HEK293 (cell line): ENCODE measurements at regions not wholly inside any gene's neighbourhood (a gene's known extent, or its start where the extent isn't known, plus 50 kb on each side); places are given as distances from the start of the nearest gene placed in this dataset.

Source experiments
- CTCF ChIA-PET: fragments of 350-600 bp; formaldehyde crosslinking; extraction: SDS; loops from one replicate; lab custom pipeline; 2021; ENCODE audit warnings: antibody characterized with exemption; lab: Yijun Ruan, JAX
- POLR2A ChIA-PET: fragments of 300-600 bp; formaldehyde crosslinking; extraction: SDS; loops from one replicate; lab custom pipeline; 2020; ENCODE audit warnings: antibody characterized with exemption, inconsistent platforms; lab: Yijun Ruan, JAX
- H3K27ac ChIP-seq: fragments of 200-500 bp; sonication (Bioruptor generic); 2 replicates; pipeline ENCODE4 v1.5.1; 2014; ENCODE audit warnings: low read depth, low read length, control low read depth, inconsistent platforms; ENCODE audit errors: extremely low read depth
- H3K36me3 ChIP-seq, 2 experiments: fragments of 200-500 bp in 1 of 2; sonication (Bioruptor generic) in 1 of 2; 1 replicate in 1 of 2; 2 replicates in 1 of 2; pipeline ENCODE4 v1.5.1; 2014 to 2017; ENCODE audit warnings: inconsistent platforms in 2 of 2, low read length in 2 of 2; ENCODE audit not compliant: control insufficient read depth in 2 of 2, insufficient read depth in 1 of 2
- H3K4me1 ChIP-seq: fragments of 200-500 bp; sonication (Bioruptor generic); 2 replicates; pipeline ENCODE4 v1.5.1; 2014; ENCODE audit warnings: mild to moderate bottlenecking, low read length, inconsistent platforms; ENCODE audit not compliant: control insufficient read depth, insufficient read depth
- H3K4me3 ChIP-seq: 2 replicates; pipeline ENCODE4 v1.5.1; 2011; ENCODE audit warnings: low read depth, mild to moderate bottlenecking, control low read depth, low read length, moderate library complexity
- H3K9me3 ChIP-seq: fragments of 200-500 bp; sonication (Bioruptor generic); 2 replicates; pipeline ENCODE4 v1.5.1; 2014; ENCODE audit warnings: low read depth, low read length, inconsistent platforms; ENCODE audit not compliant: control insufficient read depth, insufficient read depth
- HOXD13 ChIP-seq: sonication (generic); formaldehyde crosslinking; IDR thresholded peaks from 2 replicates; pipeline ENCODE4 v1.8.0; 2022; ENCODE audit warnings: missing genetic modification reagents, borderline replicate concordance
- ZBTB1 ChIP-seq: fragments of 450-650 bp; formaldehyde crosslinking; IDR thresholded peaks from 2 replicates; pipeline ENCODE4 v1.5.1; 2016; ENCODE audit warnings: missing biosample characterization, missing genetic modification characterization
- ZBTB20 ChIP-seq: fragments of 450-650 bp; formaldehyde crosslinking; IDR thresholded peaks from 2 replicates; pipeline ENCODE4 v1.5.1; 2016; ENCODE audit warnings: missing biosample characterization, missing genetic modification characterization
- ZBTB48 ChIP-seq: fragments of 450-650 bp; formaldehyde crosslinking; IDR thresholded peaks from 2 replicates; pipeline ENCODE4 v1.5.1; 2016; ENCODE audit warnings: missing biosample characterization, missing genetic modification characterization
- ZBTB7A ChIP-seq: fragments of 450-650 bp; formaldehyde crosslinking; IDR thresholded peaks from 2 replicates; pipeline ENCODE4 v1.5.1; 2016; ENCODE audit warnings: low read depth, missing biosample characterization, missing genetic modification characterization
- ZNF138 ChIP-seq: fragments of 450-650 bp; formaldehyde crosslinking; IDR thresholded peaks from 2 replicates; pipeline ENCODE4 v1.5.1; 2016; ENCODE audit warnings: missing biosample characterization, missing genetic modification characterization, borderline replicate concordance
- ZNF169 ChIP-seq: fragments of 450-650 bp; formaldehyde crosslinking; IDR thresholded peaks from 2 replicates; pipeline ENCODE4 v1.5.1; 2016; ENCODE audit warnings: missing biosample characterization, missing genetic modification characterization
- ZNF174 ChIP-seq: fragments of 450-650 bp; formaldehyde crosslinking; IDR thresholded peaks from 2 replicates; pipeline ENCODE4 v1.5.0; 2017; ENCODE audit warnings: missing biosample characterization, mild to moderate bottlenecking, missing genetic modification characterization
- ZNF394 ChIP-seq: fragments of 450-650 bp; formaldehyde crosslinking; IDR thresholded peaks from 2 replicates; pipeline ENCODE4 v1.5.1; 2016; ENCODE audit warnings: missing biosample characterization, missing genetic modification characterization, mild to moderate bottlenecking, moderate library complexity, borderline replicate concordance
- ZNF433 ChIP-seq: fragments of 450-650 bp; formaldehyde crosslinking; IDR thresholded peaks from 2 replicates; pipeline ENCODE4 v1.5.1; 2016; ENCODE audit warnings: missing biosample characterization, missing genetic modification characterization, low read depth
- ZNF48 ChIP-seq: fragments of 450-650 bp; formaldehyde crosslinking; IDR thresholded peaks from 2 replicates; pipeline ENCODE4 v1.5.1; 2016; ENCODE audit warnings: missing biosample characterization, missing genetic modification characterization
- ZNF501 ChIP-seq: fragments of 450-650 bp; formaldehyde crosslinking; IDR thresholded peaks from 2 replicates; pipeline ENCODE4 v1.5.1; 2016; ENCODE audit warnings: missing biosample characterization, missing genetic modification characterization
- ZNF530 ChIP-seq: fragments of 450-650 bp; formaldehyde crosslinking; IDR thresholded peaks from 2 replicates; pipeline ENCODE4 v1.5.1; 2016; ENCODE audit warnings: low read depth, missing biosample characterization, missing genetic modification characterization
- ZNF571 ChIP-seq: fragments of 450-650 bp; formaldehyde crosslinking; IDR thresholded peaks from 2 replicates; pipeline ENCODE4 v1.5.0; 2017; ENCODE audit warnings: missing biosample characterization, missing genetic modification characterization
- ZNF626 ChIP-seq: fragments of 450-650 bp; sonication (Bioruptor Pico); formaldehyde crosslinking; IDR thresholded peaks from 2 replicates; pipeline ENCODE4 v1.5.1; 2018; ENCODE audit warnings: missing biosample characterization, missing genetic modification characterization, inconsistent platforms
- ZNF658 ChIP-seq: fragments of 450-650 bp; formaldehyde crosslinking; IDR thresholded peaks from 2 replicates; pipeline ENCODE4; 2016; ENCODE audit warnings: missing biosample characterization, missing genetic modification characterization
- ZNF664 ChIP-seq: fragments of 450-650 bp; formaldehyde crosslinking; IDR thresholded peaks from 2 replicates; pipeline ENCODE4 v1.5.1; 2016; ENCODE audit warnings: missing biosample characterization, missing genetic modification characterization
- ZNF701 ChIP-seq: fragments of 450-650 bp; formaldehyde crosslinking; IDR thresholded peaks from 2 replicates; pipeline ENCODE4 v1.5.1; 2016; ENCODE audit warnings: missing biosample characterization, missing genetic modification characterization
- TF ChIP-seq, protein P1 (sequence below): fragments of 450-650 bp; formaldehyde crosslinking; IDR thresholded peaks from 2 replicates; pipeline ENCODE4 v1.5.1; 2017; ENCODE audit warnings: missing biosample characterization, missing genetic modification characterization
- TF ChIP-seq, protein P2 (sequence below): fragments of 450-650 bp; formaldehyde crosslinking; IDR thresholded peaks from 2 replicates; pipeline ENCODE4 v1.5.1; 2016; ENCODE audit warnings: missing biosample characterization, missing genetic modification characterization
- TF ChIP-seq, protein P3 (sequence below): IDR thresholded peaks from 2 replicates; pipeline ENCODE4 v1.6.1; 2011; ENCODE audit warnings: mild to moderate bottlenecking, low read depth, low read length, borderline replicate concordance
- TF ChIP-seq, protein P4 (sequence below): fragments of 450-650 bp; formaldehyde crosslinking; IDR thresholded peaks from 2 replicates; pipeline ENCODE4 v1.5.1; 2016; ENCODE audit warnings: missing biosample characterization, missing genetic modification characterization, low read depth
- TF ChIP-seq, protein P5 (sequence below): fragments of 450-650 bp; formaldehyde crosslinking; IDR thresholded peaks from 2 replicates; pipeline ENCODE4 v1.5.1; 2016; ENCODE audit warnings: missing biosample characterization, missing genetic modification characterization
- TF ChIP-seq, protein P6 (sequence below): fragments of 450-650 bp; formaldehyde crosslinking; IDR thresholded peaks from 2 replicates; pipeline ENCODE4 v1.5.1; 2016; ENCODE audit warnings: missing biosample characterization, missing genetic modification characterization
- TF ChIP-seq, protein P7 (sequence below): fragments of 450-650 bp; formaldehyde crosslinking; IDR thresholded peaks from 2 replicates; pipeline ENCODE4 v1.5.1; 2016; ENCODE audit warnings: missing biosample characterization, missing genetic modification characterization

DNA sequence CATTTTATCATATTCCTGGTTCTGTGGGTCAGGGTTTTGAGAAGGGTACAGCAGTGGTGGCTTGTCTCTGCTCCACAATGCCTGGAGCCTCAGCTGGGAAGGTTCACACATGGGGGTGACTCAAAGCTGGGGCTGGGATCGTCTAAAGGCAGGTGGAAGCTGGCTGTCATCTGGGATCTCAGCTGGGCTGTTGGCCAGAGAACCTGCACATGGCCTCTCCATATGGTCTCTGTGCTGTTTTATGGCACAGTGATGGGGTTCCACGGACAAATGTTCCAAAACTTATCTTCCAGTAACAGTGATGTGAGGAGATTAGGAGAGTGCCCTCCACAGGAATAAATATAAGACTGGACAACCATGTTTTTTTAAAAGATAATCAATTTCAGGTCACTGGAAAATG is 191.4 kb downstream of the SS18 start:
- ChIA-PET POLR2A (no interaction called here), CTCF (interaction anchor here (0.6 to 0.8 kb wide), 2 partner anchors 135 to 651 kb away, joined by 5 read pairs; no protein-coding TSS in a partner anchor)
- Histone ChIP-seq H3K36me3 (no peaks in the 10 kb centered on the region), H3K4me1 (no peaks in the 10 kb centered on the region), H3K4me3 (no peak overlapping the region), H3K9me3 (no peaks in the 10 kb centered on the region), H3K27ac (no peak overlapping the region)
- TF ChIP-seq ZBTB7A (tag by site-specific recombination) = no peak
- no peak for TF ChIP-seq ZNF501 (tag by site-specific recombination)
- no peak for TF ChIP-seq ZNF169 (tag by site-specific recombination)
- TF ChIP-seq, protein P1, sequence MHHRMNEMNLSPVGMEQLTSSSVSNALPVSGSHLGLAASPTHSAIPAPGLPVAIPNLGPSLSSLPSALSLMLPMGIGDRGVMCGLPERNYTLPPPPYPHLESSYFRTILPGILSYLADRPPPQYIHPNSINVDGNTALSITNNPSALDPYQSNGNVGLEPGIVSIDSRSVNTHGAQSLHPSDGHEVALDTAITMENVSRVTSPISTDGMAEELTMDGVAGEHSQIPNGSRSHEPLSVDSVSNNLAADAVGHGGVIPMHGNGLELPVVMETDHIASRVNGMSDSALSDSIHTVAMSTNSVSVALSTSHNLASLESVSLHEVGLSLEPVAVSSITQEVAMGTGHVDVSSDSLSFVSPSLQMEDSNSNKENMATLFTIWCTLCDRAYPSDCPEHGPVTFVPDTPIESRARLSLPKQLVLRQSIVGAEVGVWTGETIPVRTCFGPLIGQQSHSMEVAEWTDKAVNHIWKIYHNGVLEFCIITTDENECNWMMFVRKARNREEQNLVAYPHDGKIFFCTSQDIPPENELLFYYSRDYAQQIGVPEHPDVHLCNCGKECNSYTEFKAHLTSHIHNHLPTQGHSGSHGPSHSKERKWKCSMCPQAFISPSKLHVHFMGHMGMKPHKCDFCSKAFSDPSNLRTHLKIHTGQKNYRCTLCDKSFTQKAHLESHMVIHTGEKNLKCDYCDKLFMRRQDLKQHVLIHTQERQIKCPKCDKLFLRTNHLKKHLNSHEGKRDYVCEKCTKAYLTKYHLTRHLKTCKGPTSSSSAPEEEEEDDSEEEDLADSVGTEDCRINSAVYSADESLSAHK = no peak
- TF ChIP-seq, protein P2, sequence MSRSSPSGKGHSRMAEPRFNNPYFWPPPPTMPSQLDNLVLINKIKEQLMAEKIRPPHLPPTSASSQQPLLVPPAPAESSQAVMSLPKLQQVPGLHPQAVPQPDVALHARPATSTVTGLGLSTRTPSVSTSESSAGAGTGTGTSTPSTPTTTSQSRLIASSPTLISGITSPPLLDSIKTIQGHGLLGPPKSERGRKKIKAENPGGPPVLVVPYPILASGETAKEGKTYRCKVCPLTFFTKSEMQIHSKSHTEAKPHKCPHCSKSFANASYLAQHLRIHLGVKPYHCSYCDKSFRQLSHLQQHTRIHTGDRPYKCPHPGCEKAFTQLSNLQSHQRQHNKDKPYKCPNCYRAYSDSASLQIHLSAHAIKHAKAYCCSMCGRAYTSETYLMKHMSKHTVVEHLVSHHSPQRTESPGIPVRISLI = no peak
- TF ChIP-seq ZBTB48 (tag by site-specific recombination) = no peak
- no peak for TF ChIP-seq ZNF571 (tag by site-specific recombination)
- TF ChIP-seq, protein P3, sequence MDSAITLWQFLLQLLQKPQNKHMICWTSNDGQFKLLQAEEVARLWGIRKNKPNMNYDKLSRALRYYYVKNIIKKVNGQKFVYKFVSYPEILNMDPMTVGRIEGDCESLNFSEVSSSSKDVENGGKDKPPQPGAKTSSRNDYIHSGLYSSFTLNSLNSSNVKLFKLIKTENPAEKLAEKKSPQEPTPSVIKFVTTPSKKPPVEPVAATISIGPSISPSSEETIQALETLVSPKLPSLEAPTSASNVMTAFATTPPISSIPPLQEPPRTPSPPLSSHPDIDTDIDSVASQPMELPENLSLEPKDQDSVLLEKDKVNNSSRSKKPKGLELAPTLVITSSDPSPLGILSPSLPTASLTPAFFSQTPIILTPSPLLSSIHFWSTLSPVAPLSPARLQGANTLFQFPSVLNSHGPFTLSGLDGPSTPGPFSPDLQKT = no peak
- TF ChIP-seq, protein P4, sequence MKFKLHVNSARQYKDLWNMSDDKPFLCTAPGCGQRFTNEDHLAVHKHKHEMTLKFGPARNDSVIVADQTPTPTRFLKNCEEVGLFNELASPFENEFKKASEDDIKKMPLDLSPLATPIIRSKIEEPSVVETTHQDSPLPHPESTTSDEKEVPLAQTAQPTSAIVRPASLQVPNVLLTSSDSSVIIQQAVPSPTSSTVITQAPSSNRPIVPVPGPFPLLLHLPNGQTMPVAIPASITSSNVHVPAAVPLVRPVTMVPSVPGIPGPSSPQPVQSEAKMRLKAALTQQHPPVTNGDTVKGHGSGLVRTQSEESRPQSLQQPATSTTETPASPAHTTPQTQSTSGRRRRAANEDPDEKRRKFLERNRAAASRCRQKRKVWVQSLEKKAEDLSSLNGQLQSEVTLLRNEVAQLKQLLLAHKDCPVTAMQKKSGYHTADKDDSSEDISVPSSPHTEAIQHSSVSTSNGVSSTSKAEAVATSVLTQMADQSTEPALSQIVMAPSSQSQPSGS (tag by site-specific recombination) = no peak
- TF ChIP-seq ZBTB20 (tag by site-specific recombination) = no peak

DNA sequence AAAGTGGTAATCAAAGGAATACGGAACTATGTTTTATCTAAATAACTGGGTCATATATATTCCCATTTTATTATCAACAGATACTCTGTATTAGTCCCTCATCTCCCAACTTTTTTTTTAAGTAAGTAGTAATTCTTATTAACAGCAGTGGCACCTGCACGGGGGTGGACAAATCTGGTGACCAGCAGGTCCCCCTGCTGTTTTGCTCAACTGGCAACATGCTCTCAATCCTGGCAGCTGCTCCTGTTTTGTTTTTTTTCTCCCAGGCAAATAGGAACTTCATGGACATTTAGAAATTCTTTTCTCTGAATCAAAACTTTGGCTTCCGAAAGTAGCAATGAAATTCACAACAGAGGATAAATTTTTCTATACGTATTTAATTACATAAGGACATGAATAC is 193.5 kb downstream of the SS18 start:
- H3K36me3 ChIP-seq = no peaks in the 10 kb centered on the region
- no peak overlapping the region for H3K4me3 ChIP-seq
- H3K9me3 ChIP-seq = no peaks in the 10 kb centered on the region
- POLR2A ChIA-PET = no interaction called here
- CTCF ChIA-PET = interaction anchor here (0.6 to 1.8 kb wide), 10 partner anchors 10 to 1303 kb away, joined by 3 to 7 read pairs (median 4); no protein-coding TSS in a partner anchor
- no peak overlapping the region for H3K27ac ChIP-seq
- H3K4me1 ChIP-seq = no peaks in the 10 kb centered on the region
- TF ChIP-seq ZNF48 (tag by site-specific recombination) (no peak), ZNF530 (no peak), ZNF138 (no peak), ZNF664 (tag by site-specific recombination) (no peak), HOXD13 (CRISPR knock-in tag) (no peak), ZBTB1 (tag by site-specific recombination) (no peak), ZNF433 (tag by site-specific recombination) (no peak), ZNF174 (tag by site-specific recombination) (no peak), ZNF169 (tag by site-specific recombination) (no peak), ZNF626 (no peak), ZNF658 (tag by site-specific recombination) (no peak), ZNF701 (tag by site-specific recombination) (no peak), ZNF394 (tag by site-specific recombination) (no peak)
- TF ChIP-seq, protein P5, sequence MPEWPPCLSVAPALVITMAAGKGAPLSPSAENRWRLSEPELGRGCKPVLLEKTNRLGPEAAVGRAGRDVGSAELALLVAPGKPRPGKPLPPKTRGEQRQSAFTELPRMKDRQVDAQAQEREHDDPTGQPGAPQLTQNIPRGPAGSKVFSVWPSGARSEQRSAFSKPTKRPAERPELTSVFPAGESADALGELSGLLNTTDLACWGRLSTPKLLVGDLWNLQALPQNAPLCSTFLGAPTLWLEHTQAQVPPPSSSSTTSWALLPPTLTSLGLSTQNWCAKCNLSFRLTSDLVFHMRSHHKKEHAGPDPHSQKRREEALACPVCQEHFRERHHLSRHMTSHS = no peak
- TF ChIP-seq, protein P6, sequence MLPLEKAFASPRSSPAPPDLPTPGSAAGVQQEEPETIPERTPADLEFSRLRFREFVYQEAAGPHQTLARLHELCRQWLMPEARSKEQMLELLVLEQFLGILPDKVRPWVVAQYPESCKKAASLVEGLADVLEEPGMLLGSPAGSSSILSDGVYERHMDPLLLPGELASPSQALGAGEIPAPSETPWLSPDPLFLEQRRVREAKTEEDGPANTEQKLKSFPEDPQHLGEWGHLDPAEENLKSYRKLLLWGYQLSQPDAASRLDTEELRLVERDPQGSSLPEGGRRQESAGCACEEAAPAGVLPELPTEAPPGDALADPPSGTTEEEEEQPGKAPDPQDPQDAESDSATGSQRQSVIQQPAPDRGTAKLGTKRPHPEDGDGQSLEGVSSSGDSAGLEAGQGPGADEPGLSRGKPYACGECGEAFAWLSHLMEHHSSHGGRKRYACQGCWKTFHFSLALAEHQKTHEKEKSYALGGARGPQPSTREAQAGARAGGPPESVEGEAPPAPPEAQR (tag by site-specific recombination) = no peak
- TF ChIP-seq, protein P7, sequence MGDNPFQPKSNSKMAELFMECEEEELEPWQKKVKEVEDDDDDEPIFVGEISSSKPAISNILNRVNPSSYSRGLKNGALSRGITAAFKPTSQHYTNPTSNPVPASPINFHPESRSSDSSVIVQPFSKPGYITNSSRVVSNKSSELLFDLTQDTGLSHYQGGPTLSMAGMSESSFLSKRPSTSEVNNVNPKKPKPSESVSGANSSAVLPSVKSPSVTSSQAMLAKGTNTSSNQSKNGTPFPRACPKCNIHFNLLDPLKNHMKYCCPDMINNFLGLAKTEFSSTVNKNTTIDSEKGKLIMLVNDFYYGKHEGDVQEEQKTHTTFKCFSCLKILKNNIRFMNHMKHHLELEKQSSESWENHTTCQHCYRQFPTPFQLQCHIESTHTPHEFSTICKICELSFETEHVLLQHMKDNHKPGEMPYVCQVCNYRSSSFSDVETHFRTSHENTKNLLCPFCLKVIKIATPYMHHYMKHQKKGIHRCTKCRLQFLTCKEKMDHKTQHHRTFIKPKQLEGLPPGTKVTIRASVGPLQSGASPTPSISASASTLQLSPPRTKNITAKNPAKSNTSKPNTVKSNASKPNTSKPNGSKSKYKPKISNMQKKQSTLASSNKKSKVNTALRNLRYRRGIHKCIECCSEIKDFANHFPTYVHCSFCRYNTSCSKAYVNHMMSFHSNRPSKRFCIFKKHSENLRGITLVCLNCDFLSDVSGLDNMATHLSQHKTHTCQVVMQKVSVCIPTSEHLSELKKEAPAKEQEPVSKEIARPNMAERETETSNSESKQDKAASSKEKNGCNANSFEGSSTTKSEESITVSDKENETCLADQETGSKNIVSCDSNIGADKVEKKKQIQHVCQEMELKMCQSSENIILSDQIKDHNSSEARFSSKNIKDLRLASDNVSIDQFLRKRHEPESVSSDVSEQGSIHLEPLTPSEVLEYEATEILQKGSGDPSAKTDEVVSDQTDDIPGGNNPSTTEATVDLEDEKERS (tag by site-specific recombination) = no peak
